Femur (tissue), 1 donor: ENCODE measurements at regions not wholly inside any gene's neighbourhood (a gene's known extent, or its start where the extent isn't known, plus 50 kb on each side); places are given as distances from the start of the nearest gene placed in this dataset.
"Not testable (repeated sequence)": the region's sequence is repeated elsewhere in the genome, so short reads cannot be mapped to it uniquely, and the experiment has no call there.

ENCODE experiments used
- DNase-seq: peaks from one replicate; pipeline ENCODE4 v3.0.0-alpha.2; 2017

DNA sequence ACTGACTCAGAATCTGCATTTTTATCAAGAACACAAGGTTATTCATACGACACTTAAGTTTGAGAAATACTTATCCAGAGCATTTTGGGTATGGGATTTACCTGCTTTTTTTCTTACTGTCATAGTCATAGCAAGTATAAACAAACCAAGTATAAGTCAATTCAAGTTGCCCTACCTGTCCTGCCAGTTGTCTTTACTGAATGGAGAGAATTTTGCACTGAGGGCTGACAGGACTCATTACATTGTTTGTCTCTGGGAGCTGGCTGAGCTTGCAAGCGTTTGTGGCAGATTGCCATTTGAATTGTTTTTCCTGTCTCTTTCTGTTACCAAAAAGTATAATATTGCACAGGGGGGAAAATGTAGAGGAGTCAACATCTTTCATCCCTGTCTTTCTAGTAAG lies 278.9 kb upstream of the MAGEC2 start:
- DNase-seq: no peak

DNA sequence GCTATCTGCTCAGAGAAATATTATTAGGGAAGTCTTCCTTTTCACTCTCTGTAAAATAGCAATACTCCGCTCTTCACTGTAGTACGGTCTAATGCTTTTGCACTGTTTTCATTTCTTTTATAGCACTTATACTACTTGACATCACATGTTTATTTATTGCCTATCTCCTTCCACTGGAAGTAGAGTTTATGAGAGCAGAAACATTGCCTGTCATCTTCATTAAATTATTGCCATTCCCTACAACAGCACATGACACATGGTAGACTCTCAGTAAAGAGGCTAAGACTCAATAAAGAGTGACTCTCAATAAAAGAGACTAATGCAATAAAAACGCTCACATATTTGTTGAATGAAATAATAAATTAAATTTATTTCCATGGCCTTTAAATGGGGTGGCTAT lies 241.3 kb upstream of the MAGEC2 start:
- DNase-seq: no peak

DNA sequence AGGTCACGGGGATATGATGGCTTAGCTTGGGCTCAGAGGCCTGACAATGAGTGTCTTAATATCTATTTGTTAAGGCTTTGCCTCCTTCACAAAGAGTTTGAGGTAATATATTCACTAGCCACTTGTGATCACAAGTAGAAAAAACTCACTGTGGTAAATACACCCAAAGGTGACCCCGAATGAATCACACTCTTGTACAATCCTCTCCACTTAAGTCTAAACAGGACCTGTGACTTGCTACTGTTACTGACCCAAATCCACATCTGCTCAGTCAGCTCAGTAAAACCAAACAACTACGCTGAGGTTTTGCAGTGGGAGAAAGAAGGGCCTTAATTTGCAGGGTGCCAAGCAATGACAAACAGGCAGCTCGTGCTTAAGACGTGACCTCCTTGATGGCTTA lies 223.8 kb upstream of the MAGEC2 start:
- no peak for DNase-seq

DNA sequence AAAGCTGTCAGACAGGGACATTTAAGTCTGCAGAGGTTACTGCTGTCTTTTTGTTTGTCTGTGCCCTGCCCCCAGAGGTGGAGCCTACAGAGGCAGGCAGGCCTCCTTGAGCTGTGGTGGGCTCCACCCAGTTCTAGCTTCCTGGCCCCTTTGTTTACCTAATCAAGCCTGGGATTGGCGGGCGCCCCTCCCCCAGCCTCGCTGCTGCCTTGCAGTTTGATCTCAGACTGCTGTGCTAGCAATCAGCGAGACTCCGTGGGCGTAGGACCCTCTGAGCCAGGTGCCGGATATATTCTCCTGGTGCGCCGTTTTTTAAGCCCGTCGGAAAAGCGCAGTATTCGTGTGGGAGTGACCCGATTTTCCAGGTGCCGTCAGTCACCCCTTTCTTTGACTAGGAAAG lies 185.9 kb upstream of the MAGEC2 start:
- not testable (repeated sequence) for DNase-seq

DNA sequence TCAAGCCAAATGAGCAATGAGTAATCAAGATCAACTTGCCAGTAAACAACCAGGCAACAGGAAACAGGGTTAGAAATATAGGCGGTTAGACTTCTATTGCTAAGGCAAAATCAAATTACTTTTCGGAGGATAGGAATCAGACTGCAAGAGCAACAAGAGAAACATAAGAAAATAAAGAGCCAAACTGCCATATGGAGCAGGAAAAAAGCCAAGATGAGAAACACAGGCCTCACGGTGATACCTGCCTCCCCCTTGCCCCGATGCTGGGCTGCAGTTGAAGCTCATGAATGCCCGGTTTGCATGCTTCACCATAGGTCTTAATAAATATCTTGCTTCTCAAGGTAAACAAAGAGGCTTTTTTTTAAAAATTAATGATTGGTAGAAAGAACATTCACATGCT lies 158.4 kb upstream of the MAGEC2 start:
- no peak for DNase-seq

DNA sequence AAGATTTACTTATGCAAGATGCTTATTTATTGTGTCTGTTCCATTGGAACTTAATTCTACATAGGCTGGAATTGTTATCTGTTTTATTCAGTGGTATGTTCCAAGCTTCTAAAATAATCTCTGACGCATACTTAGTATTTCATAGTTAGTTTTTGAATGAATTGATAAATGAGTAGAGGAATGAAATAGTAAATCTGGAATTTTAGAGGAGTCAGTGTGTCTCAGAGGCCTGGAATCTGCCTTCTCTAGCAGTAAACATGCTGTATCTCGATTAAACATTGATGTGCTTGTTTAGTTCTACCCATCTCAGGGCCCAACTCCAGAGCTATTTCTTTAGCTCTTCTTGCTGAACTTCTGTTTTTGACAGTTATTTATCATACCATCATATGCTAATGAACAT lies 154.2 kb upstream of the MAGEC2 start:
- no peak for DNase-seq

DNA sequence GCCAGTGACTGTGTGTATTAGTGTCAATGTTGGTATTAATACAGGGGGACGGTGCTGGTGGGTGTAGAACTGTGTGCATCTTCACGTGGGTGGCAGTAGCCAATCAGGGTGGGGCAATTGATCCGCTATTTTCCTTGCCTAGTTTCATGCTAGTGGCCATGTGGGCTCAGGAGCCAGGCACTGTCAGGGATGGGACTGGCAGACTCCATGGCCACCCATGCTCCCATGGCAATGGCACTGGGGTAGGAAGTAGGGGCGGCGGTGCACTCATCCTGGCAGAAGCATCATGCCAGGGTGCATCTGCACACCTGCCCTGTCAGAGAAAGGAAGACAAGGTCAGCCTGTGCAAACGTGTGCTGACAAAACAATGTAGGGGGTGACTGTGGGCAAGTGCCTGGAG lies 122.1 kb upstream of the MAGEC2 start:
- no peak for DNase-seq

DNA sequence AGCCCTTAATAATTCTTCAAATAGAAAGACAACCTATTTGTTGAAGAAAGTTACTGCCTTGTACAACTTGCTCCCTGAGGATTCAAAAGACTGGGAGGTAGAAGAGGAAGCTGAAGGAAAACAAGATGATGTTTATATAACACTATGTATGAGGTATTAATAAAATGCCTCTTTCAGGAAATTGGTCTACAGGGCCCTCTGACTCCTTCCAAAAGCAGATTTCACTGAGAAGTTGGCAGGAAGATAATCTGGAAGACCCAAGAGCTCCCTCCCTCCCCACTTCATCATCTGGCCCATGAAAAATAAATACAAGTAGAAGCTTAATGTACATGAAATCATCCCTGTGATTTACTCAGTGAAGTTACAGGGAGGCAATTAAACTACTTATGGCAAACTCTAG lies 107.5 kb upstream of the MAGEC2 start:
- DNase-seq: peak; percentile 16

DNA sequence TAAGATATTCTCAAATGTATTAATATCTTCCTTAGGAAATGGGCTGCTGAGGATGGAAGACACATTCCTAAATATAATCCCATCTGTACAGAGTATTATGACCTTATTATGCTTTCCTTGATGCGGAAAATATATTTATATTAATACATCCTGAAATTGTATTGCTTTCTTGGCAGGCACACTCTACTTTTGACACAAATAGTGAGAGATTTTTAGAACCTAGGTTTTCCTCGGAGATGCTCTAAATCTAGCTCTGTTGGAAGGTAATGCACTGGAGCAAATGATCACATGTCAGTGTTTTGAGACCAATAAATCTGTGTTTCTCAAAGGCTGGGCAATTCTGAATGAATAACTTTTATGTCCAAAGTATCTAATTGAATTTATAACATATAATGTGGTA lies 94.3 kb upstream of the MAGEC2 start:
- no peak for DNase-seq

DNA sequence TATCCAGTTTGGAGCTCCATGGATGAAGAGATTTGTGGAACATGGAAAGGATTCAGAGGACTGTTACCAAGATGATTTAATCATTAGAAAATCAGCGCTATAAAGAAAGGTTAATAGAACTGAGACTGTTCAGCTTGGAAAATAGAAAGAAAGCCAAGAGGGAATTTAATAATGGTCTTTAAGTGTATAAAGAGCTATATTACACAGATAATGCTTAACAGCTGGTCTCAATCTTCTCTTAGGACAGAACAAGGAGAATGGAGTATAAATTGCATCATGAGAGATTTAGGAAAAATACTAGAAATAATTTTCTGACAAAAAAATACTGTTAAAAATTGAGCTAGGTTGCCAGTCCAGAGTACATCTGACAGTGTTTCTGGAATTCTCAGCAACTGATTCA lies 91.3 kb upstream of the MAGEC2 start:
- DNase-seq: no peak

DNA sequence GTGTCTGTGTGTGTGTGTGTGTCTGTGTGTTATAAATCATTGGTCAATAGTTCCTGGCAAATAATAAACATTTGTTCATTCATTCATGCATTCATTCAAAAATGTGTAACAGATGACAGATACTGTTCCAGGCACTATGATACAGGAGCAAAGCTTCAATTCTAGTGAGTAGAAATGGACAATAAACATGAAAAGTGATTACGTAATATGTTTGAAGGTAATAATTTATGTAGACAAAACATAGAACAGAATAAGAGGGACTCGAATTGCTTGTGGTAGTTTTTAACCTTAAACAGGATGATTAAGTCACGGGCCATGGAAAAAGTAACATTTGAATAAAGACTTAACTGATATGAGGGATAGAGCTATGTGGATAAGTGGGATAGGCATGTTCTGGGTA lies 90.1 kb upstream of the MAGEC2 start:
- no peak for DNase-seq

DNA sequence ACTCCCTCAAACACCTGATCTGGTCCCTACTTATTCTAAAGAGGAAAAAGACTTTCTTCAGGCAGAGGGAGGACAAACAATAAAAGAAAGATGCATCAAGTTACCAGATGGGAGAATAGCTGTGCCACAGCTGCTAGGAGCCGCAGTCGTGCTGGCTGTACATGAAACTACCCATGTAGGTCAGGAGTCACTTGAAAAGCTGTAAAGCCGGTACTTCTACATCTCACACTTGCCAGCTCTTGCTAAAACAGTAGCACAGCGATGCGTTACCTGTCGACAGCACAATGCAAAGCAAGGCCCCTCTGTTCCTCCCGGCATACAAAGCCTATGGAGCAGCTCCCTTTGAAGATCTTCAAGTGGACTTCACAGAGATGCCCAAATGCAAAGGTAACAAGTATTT lies 65.1 kb upstream of the MAGEC2 start:
- not testable (repeated sequence) for DNase-seq

DNA sequence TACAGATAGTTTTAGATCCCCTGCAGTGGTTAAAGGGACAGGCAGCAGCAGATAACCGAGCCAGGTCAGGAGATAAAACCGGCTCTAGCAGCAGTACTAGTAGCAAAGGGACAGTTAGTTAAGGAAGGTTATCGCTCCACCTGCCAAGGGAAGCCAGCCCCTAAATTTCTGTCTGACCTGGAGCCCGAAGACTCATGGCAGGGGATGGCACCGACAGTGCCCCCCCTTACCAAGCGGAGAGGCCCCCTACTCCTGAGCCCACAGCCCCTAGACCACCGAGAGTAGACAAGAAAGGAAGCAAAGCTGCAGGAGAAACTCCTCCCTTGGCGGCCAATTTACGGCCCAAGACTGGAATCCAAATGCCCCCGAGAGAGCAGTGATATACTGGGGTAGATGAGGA lies 61.3 kb upstream of the MAGEC2 start:
- DNase-seq: no peak

DNA sequence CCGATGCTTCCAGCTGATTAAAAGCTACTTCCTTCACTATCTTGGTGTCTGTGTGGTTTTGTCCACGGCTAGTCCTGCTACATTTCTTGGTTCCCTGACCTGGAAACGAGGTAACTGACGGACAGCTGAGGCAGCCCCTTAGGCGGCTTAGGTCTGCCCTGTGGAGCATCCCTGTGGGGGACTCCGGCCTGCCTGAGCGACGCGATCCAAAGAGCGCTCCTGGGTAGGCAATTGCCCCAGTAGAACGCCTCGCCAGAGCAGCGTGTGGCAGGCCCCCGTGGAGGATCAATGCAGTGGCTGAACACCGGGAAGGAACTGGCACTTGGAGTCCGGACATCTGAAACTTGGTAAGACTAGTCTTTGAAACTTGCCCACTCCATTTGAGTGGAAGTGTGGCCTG lies 60.5 kb upstream of the MAGEC2 start:
- not testable (repeated sequence) for DNase-seq

DNA sequence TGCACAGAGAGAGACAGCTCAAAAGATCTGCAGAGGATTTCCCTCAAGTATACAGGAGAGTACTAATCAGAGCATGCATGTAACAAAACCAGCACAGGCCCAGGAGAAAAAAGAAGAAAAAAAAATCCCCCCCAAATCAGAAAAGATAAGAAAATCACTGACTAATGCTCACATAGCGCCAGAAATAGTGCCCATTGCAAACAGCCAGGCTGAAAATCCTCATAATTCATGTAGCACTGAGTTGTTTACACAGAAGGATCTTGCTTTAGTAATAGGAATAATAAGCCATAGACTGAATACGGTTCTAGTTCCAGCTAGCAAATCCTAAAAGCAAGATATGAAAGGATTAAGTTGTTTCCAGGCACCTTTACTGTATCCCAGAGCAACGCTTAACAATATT lies 51.8 kb upstream of the MAGEC2 start:
- no peak for DNase-seq
